CD4-positive, CD25-positive, alpha-beta regulatory T cell (primary cell): ENCODE measurements at regions not wholly inside any gene's neighbourhood (a gene's known extent, or its start where the extent isn't known, plus 50 kb on each side); places are given as distances from the start of the nearest gene placed in this dataset.
A peak's percentile ranks its signal among the peaks of the same experiment; 100 is the strongest.

Source experiments
- ATAC-seq, 2 donors: fragments of 150-1000 bp; cut with Tn5 transposase; one replicate each; pipeline ENCODE4 v1.10.0; 2021; ENCODE audit warnings: low read depth in 2 of 2, moderate number of reproducible peaks in 2 of 2, moderate library complexity in 1 of 2
- DNase-seq, 3 donors: peaks; one replicate each; pipeline versions ENCODE4 v3.0.0 to v3.0.0-alpha.2; 2012 to 2022; ENCODE audit warnings: mixed read lengths in 1 of 3
- H3K27ac ChIP-seq: one replicate; pipeline ENCODE4 v1.7.0; 2013; ENCODE audit warnings: mild to moderate bottlenecking, low read length; ENCODE audit not compliant: insufficient read depth, poor library complexity, severe bottlenecking
- H3K27me3 ChIP-seq: one replicate; pipeline ENCODE4 v1.7.0; 2013; ENCODE audit warnings: low read length; ENCODE audit not compliant: control insufficient read depth, insufficient read depth
- H3K36me3 ChIP-seq: one replicate; pipeline ENCODE4 v1.7.0; 2013; ENCODE audit warnings: mild to moderate bottlenecking, low read length, moderate library complexity; ENCODE audit not compliant: control insufficient read depth, insufficient read depth
- H3K4me1 ChIP-seq: 2 replicates; pipeline ENCODE4 v1.7.0; 2013; ENCODE audit warnings: mild to moderate bottlenecking, low read length; ENCODE audit not compliant: insufficient read depth, control insufficient read depth, poor library complexity, severe bottlenecking
- H3K4me3 ChIP-seq: one replicate; pipeline ENCODE4 v1.7.0; 2013; ENCODE audit warnings: low read depth, mild to moderate bottlenecking, low read length, moderate library complexity
- H3K9me3 ChIP-seq, 2 experiments: 1 replicate in 1 of 2; 2 replicates in 1 of 2; pipeline ENCODE4 v1.7.0; 2013; ENCODE audit warnings: low read length in 2 of 2, mild to moderate bottlenecking in 1 of 2, moderate library complexity in 1 of 2; ENCODE audit not compliant: control insufficient read depth in 2 of 2
- H3K27ac Mint-ChIP-seq, 3 donors: one replicate each; pipeline ENCODE4 v1.8.0; 2020 to 2022; ENCODE audit warnings: mild to moderate bottlenecking in 3 of 3, mixed read lengths in 3 of 3, moderate library complexity in 2 of 3
- H3K27me3 Mint-ChIP-seq: one replicate; pipeline ENCODE4 v1.8.0; 2022; ENCODE audit warnings: mild to moderate bottlenecking, mixed read lengths
- H3K36me3 Mint-ChIP-seq: one replicate; pipeline ENCODE4 v1.8.0; 2020; ENCODE audit warnings: mixed read lengths
- H3K4me1 Mint-ChIP-seq, 4 donors: one replicate each; pipeline ENCODE4 v1.8.0; 2020 to 2022; ENCODE audit warnings: mixed read lengths in 4 of 4, mild to moderate bottlenecking in 1 of 4
- H3K4me3 Mint-ChIP-seq, 4 donors: one replicate each; pipeline ENCODE4 v1.8.0; 2020 to 2022; ENCODE audit warnings: mild to moderate bottlenecking in 4 of 4, mixed read lengths in 4 of 4, moderate library complexity in 3 of 4
- H3K9me3 Mint-ChIP-seq, 7 donors: one replicate each; pipeline ENCODE4 v1.8.0; 2020 to 2022; ENCODE audit warnings: mixed read lengths in 7 of 7, mild to moderate bottlenecking in 3 of 7, moderate library complexity in 2 of 7

DNA sequence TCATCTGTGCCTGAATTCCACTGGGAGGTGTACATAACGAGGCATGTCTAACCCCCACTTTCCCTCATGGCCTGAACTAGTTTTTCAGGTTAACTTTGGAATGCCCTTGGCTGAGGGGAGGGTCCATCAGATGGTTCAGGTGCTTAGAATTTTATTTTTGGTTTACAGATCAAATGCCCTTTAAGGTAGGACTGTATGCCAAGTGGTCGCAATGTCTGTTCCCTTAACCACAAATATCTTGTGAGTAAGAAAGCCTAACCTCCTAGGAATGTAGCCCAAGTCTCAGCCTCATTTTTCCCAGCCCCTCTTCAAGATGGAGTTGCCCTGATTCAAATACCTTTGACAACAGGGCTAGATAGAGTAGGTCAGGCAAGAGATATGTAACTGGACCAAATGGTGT lies 78.4 kb downstream of the RNASET2 start:
- H3K36me3 Mint-ChIP-seq, result peaks cover 29% of the 10 kb centered on the region
- peaks cover 0 to 4% (median 2%) of the 10 kb centered on the region in 7 donors for H3K9me3 Mint-ChIP-seq
- Histone ChIP-seq H3K27me3 (no peaks in the 10 kb centered on the region), H3K4me1 (no peaks in the 10 kb centered on the region), H3K27ac (no peak overlapping the region), H3K9me3 (peaks cover 0 to 1% of the 10 kb centered on the region in 2 experiments), H3K36me3 (no peaks in the 10 kb centered on the region), H3K4me3 (no peak overlapping the region)
- no peak overlapping the region for H3K27ac Mint-ChIP-seq
- no peak for DNase-seq
- no peak overlapping the region for H3K4me3 Mint-ChIP-seq
- H3K27me3 Mint-ChIP-seq, result no peaks in the 10 kb centered on the region
- ATAC-seq, result no peak
- H3K4me1 Mint-ChIP-seq, result no peaks in the 10 kb centered on the region

DNA sequence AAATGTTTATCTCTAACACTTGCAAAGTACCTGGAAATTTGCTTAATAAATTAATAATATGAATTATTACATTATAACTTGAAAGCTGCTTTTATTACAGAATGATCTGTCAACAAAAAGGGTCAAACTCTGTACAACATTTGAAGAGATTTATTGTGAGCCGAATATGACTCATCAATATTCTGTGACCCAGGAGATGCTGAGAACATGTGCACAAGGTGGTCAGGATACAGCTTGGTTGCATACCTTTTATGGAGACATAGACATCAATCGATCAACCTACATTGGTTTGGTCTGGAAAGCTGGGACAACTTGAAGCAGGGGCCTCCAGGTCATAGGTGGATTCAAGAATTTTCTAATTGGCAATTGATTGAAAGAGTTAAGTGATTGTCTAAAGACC lies 79.0 kb downstream of the RNASET2 start:
- H3K9me3 Mint-ChIP-seq, result peaks cover 0 to 2% (median 0%) of the 10 kb centered on the region in 7 donors
- Histone ChIP-seq H3K27me3 (no peaks in the 10 kb centered on the region), H3K36me3 (no peaks in the 10 kb centered on the region), H3K4me1 (no peaks in the 10 kb centered on the region), H3K27ac (no peak overlapping the region), H3K9me3 (no peaks in the 10 kb centered on the region), H3K4me3 (no peak overlapping the region)
- DNase-seq (no peak), ATAC-seq (no peak)
- no peak overlapping the region for H3K4me3 Mint-ChIP-seq
- peaks cover 25% of the 10 kb centered on the region for H3K36me3 Mint-ChIP-seq
- no peaks in the 10 kb centered on the region for H3K4me1 Mint-ChIP-seq
- H3K27ac Mint-ChIP-seq, result no peak overlapping the region
- no peaks in the 10 kb centered on the region for H3K27me3 Mint-ChIP-seq

DNA sequence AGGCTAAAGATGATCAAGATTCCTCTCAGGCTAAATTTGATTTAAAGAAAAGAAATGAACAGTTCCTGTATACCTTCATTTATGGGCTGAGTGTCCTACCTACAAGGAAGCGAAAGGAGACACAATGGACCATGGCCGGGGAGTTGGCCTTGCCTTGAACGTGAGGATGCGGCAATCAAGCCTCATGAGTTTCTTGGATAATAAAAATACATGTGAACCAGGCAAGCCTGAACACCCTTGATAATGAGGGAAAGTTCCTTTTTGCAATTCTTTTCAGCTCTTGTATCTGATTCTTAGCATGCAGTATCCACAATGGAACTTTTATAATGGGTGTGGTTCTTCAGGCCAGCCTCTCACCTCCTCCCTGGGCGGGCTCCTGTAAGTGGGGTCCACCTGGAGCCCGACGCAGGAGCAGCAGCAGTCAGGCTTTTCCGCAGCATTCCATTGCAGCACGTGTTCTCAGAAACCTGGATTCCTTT lies 83.8 kb downstream of the RNASET2 start:
- Mint-ChIP-seq H3K4me3 (no peak overlapping the region), H3K4me1 (no peaks in the 10 kb centered on the region), H3K27me3 (no peaks in the 10 kb centered on the region), H3K27ac (no peak overlapping the region), H3K9me3 (no peaks in the 10 kb centered on the region), H3K36me3 (peaks cover 17% of the 10 kb centered on the region)
- DNase-seq, result no peak
- ATAC-seq, result no peak
- no peak overlapping the region for H3K27ac ChIP-seq
- no peaks in the 10 kb centered on the region for H3K27me3 ChIP-seq
- no peaks in the 10 kb centered on the region for H3K4me1 ChIP-seq
- H3K4me3 ChIP-seq, result no peak overlapping the region
- H3K36me3 ChIP-seq, result no peaks in the 10 kb centered on the region
- no peaks in the 10 kb centered on the region for H3K9me3 ChIP-seq

DNA sequence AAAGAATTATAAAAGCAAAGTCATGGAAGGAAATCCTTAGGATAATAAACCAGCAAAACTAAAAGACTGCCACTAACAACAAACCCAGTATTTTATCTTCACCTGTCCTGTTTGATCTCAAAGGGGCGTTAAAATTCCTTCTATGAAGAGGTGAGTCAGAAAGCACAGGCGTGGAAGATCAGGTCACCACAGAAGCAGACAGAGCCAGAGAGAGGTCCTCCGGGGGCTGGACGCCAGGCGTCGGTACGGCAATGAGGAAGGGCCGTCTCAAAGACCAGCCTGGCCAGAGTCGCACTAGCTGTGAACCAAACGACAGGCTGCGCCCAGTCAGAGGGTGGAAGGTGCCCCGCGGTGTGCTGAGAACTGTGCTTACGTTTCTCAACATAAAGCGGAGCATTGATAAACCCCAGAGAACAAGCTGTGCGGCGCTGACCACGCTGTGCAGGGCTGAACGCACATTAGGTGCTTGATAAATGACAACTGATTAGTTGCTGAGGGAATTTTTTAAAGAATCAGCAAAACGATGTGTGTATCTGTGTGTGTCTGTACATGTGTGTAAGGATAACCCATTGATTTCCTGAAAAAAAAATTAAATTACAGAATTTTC lies 85.6 kb downstream of the RNASET2 start:
- no peak overlapping the region for H3K4me3 ChIP-seq
- Mint-ChIP-seq H3K27me3 (peaks cover 5% of the 10 kb centered on the region), H3K36me3 (peaks cover 7% of the 10 kb centered on the region), H3K9me3 (no peaks in the 10 kb centered on the region), H3K4me1 (no peaks in the 10 kb centered on the region), H3K4me3 (no peak overlapping the region), H3K27ac (no peak overlapping the region)
- no peak for DNase-seq
- no peak for ATAC-seq
- H3K9me3 ChIP-seq, result no peaks in the 10 kb centered on the region
- H3K27me3 ChIP-seq, result no peaks in the 10 kb centered on the region
- no peak overlapping the region for H3K27ac ChIP-seq
- H3K36me3 ChIP-seq, result no peaks in the 10 kb centered on the region
- no peaks in the 10 kb centered on the region for H3K4me1 ChIP-seq

DNA sequence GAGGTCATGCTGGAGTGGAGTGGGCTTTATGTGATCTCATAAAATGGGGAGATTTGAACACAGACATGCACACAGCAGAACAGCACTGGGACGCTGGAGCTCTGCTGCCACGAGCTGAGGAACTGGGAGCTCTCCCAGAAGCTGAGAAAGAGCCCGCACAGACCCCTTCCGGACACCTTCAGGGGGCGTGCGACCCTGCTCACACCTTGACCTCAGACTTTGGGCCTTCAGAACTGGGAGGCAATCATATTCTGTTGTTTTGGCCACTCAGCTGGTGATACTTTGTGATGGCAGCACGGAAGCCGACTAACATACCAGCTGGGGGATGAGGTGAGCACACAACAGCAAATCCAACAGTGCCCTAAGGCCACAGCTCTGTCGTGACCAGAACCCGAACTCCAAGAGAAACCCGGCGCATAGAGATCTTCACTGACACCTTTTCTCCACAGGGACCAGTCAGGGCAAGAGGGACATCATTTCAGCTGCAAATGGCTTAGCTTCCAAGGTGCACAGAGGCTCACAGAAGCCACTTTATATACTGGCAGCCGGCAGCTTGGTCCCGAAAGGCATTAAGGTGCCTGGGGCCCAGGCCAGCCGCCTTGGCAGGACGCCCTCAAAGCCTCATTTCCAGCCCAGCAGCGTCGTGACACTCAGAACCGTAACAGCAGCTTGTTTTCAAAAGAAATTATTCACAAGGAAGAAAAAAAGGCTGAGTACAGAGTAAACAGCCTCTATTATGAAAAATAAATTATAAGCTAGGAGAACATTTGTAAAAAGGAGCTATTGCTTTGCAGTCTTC lies 89.3 kb downstream of the RNASET2 start:
- no peaks in the 10 kb centered on the region for H3K9me3 Mint-ChIP-seq
- no peak overlapping the region for H3K4me3 Mint-ChIP-seq
- Histone ChIP-seq H3K4me1 (peaks cover 11% of the 10 kb centered on the region), H3K27me3 (no peaks in the 10 kb centered on the region), H3K9me3 (no peaks in the 10 kb centered on the region), H3K36me3 (no peaks in the 10 kb centered on the region), H3K4me3 (no peak overlapping the region), H3K27ac (no peak overlapping the region)
- H3K27me3 Mint-ChIP-seq, result peaks cover 22% of the 10 kb centered on the region
- H3K4me1 Mint-ChIP-seq, result peaks cover 0 to 2% (median under 1%) of the 10 kb centered on the region in 4 donors
- no peak for ATAC-seq
- peak overlapping the region in 1 of 3 donors; percentile 20 for H3K27ac Mint-ChIP-seq
- H3K36me3 Mint-ChIP-seq, result no peaks in the 10 kb centered on the region
- no peak for DNase-seq

DNA sequence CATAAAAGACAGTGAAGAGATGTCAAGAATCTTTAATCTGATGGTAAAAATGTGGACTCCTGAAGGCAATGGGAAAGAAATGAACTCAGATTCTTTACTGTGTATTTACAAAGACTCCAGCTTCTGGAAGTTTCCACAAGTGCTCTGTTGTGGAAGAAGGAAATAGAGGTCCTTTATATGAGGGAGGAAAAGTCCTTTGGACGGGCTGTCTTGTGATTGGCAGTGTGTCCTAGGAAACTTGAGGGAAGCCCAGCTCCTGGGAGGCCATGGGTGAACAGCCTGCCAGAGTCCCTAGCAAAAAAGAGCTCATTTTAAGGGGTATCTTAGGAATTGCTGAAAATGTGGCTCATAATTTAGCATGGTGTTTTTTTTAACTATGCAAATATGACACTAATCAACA lies 92.0 kb downstream of the RNASET2 start:
- Mint-ChIP-seq H3K4me3 (peak overlapping the region in 2 of 4 donors; percentile 15 to 59), H3K27ac (peak overlapping the region in 1 of 3 donors; percentile 29), H3K9me3 (no peaks in the 10 kb centered on the region), H3K4me1 (peaks cover 0 to 11% (median 8%) of the 10 kb centered on the region in 4 donors), H3K27me3 (peaks cover 36% of the 10 kb centered on the region), H3K36me3 (no peaks in the 10 kb centered on the region)
- no peak for DNase-seq
- Histone ChIP-seq H3K4me3 (no peak overlapping the region), H3K9me3 (no peaks in the 10 kb centered on the region), H3K27ac (no peak overlapping the region), H3K36me3 (no peaks in the 10 kb centered on the region), H3K27me3 (peaks cover 10% of the 10 kb centered on the region), H3K4me1 (peaks cover 14% of the 10 kb centered on the region)
- ATAC-seq, result no peak

DNA sequence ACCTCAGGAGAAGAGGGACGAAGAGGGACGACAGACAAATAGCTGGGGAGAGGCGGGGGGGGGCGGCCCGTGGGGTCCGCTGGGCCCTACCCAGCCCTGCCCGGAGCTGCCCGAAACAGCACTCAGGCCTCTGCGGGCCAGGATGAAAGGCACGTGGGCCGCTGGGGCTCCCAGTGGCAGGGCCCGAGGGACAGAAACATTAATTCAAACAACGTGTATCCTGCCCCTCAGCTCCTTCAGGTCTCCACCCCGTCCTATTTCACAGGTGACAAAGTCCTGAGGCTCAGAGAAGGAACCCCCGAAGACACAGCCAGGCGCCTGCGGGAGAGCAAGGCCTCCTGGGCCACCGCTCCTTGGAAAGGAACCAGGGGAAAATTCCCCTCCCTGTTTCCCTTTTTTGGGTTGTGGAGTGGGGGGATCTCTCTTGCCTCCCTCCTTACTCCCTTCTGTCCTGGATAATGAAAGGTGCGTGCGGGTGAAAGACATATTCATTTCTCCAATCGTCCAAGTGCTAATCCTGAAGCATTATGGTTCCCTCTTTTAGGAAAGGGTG lies 93.3 kb downstream of the RNASET2 start:
- Histone ChIP-seq H3K9me3 (no peaks in the 10 kb centered on the region), H3K27ac (no peak overlapping the region), H3K36me3 (no peaks in the 10 kb centered on the region), H3K4me1 (peaks cover 14% of the 10 kb centered on the region), H3K27me3 (peaks cover 10% of the 10 kb centered on the region), H3K4me3 (no peak overlapping the region)
- ATAC-seq, result no peak
- H3K27ac Mint-ChIP-seq, result no peak overlapping the region
- H3K4me1 Mint-ChIP-seq, result peaks cover 0 to 11% (median 8%) of the 10 kb centered on the region in 4 donors
- H3K9me3 Mint-ChIP-seq, result no peaks in the 10 kb centered on the region
- peak overlapping the region in 3 of 4 donors; percentile 73 to 90 (median 87) for H3K4me3 Mint-ChIP-seq
- peaks cover 36% of the 10 kb centered on the region for H3K27me3 Mint-ChIP-seq
- no peak for DNase-seq
- H3K36me3 Mint-ChIP-seq, result no peaks in the 10 kb centered on the region
